ENCODE measurements at regions not wholly inside any gene's neighbourhood (a gene's known extent, or its start where the extent isn't known, plus 50 kb on each side); places are given as distances from the start of the nearest gene placed in this dataset.
"Not testable (repeated sequence)": the region's sequence is repeated elsewhere in the genome, so short reads cannot be mapped to it uniquely, and the experiment has no call there.

GRCh38 chr2:90173081-90173480, 1481.6 kb downstream of the RPIA start:
- not testable (repeated sequence) for TF ChIP-seq POLR2AphosphoS5 (IDR thresholded peaks at IDR 0.05; ENCODE audit: low read depth, low read length); POLR2A (IDR thresholded peaks at IDR 0.05; ENCODE audit: low read depth, low read length); SPI1 (IDR thresholded peaks at IDR 0.05; ENCODE audit: low read depth, low read length); TAF1 (IDR thresholded peaks at IDR 0.05; ENCODE audit: low read depth, low read length); PAX5 (IDR thresholded peaks at IDR 0.05; ENCODE audit: insufficient read depth, low read length, severe bottlenecking); POU2F2 (IDR thresholded peaks at IDR 0.05; ENCODE audit: low read depth, low read length)
